GF-D8 (cell line): ENCODE measurements at regions not wholly inside any gene's neighbourhood (a gene's known extent, or its start where the extent isn't known, plus 50 kb on each side); places are given as distances from the start of the nearest gene placed in this dataset.
"Not testable (repeated sequence)": the region's sequence is repeated elsewhere in the genome, so short reads cannot be mapped to it uniquely, and the experiment has no call there.

ENCODE experiments used
- DNase-seq: peaks from one replicate; lab custom pipeline; 2025; lab: John Stamatoyannopoulos, UW

DNA sequence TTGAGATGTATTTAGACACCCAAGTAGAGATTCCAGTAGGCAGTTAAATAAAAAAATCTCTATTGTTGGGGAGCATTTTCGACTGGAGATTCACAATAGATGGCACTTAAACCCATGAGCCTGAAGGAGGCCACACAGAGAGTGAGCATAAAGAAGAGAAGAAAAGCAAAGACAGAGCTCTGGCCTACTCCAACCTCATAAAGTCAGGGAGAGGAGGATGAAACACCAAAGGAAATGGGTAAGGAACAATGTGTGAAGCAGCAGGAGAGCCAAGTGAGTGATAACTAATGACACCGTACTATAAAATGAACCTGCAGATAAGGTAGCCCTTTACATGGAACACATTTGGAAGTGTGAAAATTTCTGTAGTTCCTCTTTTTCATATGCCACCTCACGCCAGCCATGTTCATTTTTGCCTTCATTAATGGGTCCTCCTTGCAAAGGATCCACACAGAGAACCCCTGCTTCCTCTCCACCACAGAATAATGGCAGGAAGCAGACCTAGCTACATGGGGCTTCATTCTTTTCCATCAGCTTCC lies 150.0 kb upstream of the SYT10 start:
- no peak for DNase-seq

- DNase-seq, result no peak
These were observed 154.1 kb upstream of the SYT10 start for GRCh38 chr12:33593753-33594152.

GRCh38 chr12:33596061-33596460 lies 156.4 kb upstream of the SYT10 start:
- DNase-seq, result no peak

DNA sequence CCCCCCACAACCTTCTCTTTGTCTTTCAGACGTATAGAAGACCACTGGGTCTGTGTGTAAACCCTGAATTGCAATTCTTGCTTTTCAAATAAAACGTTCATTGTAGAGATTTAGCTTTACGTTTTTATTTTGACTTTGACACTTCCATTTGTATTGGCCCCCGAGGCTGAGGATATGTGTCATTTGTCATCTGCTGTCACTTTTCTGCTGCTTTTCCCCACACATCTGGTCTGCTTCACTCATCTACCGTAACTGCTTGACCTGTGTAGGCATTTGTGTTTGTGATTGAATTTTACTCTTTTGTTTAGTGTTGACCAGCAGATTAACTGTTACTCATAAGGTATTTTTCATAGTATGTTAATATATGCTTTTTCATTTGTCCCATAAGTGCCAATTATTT lies 157.2 kb upstream of the SYT10 start:
- DNase-seq, result no peak

DNA sequence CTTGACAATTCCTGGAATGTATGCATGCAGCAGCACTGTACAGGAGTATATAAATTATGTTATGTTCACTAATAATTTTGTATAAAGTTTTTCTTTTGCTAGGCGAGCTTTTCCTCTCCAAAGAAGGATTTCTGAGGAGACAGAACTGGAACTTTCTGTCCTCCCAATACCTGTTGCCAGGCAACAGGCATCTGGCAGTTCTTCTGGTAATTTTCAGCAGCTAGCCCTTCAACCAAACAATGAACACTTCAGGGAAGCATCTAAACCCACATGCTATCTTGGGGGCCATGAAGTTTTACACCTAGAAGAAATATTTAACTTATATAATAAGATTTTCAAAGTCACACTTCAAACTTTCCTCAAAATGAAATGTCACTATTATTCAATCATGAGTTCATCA lies 162.9 kb upstream of the SYT10 start:
- no peak for DNase-seq

- DNase-seq, result no peak
These were observed 166.1 kb upstream of the SYT10 start for GRCh38 chr12:33605757-33606156.

DNA sequence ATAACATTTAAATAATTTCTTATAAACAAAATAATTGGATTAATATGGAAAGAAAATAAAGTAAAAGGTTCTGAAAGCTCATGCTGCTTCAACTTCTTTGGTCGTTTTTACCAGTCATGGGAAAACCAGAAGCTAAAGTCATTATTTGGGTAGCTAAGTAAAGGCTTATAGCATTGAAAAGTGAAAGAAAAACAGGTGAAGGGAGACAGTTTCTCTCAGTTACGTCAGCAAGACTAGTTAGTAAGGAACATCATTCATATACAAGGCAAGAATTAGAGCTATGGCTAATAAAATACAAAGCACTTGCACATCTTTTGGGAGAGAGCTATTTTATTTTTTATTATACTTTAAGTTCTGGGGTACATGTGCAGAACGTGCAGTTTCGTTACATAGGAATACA lies 170.3 kb upstream of the SYT10 start:
- no peak for DNase-seq

- no peak for DNase-seq
These were observed 175.0 kb upstream of the SYT10 start for GRCh38 chr12:33614630-33615029.

DNA sequence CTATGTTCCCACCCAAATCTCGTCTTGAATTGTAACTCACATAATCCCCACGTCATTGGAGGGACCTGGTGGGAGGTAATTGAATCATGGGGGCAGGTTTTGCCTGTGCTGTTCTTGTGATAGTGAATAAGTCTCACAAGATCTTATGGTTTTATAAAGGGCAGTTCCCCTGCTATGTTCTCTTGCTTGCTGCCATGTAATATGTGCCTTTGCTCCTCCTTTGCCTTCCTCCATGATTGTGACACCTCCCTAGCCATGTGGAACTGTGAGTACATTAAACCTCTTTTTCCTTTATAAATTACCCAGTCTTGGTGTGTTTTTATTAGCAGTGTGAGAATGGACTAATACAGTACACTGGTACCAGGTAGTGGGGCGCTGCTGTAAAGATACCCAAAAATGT lies 177.6 kb upstream of the SYT10 start:
- DNase-seq, result no peak

DNA sequence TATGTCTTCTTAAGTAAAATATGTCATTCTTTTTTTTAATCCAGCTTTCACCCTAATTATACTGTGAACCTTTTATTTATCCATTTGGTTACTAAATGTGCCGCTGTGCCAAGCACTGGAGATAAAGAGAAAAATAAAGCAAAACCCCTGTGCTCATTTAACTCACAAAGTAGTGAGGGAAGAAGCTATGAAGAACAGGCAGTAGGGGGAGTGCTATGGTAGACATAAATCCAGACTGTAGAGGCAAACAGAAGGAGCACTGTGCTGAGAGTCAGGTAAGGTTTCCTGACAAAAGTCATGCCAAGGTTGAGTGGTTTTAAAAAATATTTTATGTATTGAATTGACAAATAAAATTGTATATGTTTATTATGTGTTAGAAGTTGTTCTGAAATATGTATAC lies 188.5 kb upstream of the SYT10 start:
- no peak for DNase-seq

DNA sequence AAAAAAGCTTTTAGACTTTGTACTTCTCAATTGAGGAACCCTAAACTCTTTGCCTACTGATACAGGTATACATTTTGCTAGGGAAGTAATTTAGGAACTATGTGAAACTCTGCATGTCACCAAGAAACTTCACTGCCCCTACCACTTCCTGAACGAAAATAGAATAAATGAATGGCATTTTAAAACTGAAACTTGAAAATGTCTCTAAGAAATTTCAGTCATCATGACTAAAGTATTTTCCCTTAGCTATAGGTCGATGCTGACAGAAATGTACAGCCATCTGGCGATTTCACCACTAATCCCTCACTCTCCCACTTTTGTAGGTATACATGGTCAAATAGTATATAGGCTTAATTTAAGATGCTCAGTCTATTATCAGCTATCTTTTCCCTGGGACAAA lies 194.9 kb upstream of the SYT10 start:
- DNase-seq, result no peak

- DNase-seq, result not testable (repeated sequence)
These were observed 197.3 kb upstream of the SYT10 start for GRCh38 chr12:33636930-33637329.

DNA sequence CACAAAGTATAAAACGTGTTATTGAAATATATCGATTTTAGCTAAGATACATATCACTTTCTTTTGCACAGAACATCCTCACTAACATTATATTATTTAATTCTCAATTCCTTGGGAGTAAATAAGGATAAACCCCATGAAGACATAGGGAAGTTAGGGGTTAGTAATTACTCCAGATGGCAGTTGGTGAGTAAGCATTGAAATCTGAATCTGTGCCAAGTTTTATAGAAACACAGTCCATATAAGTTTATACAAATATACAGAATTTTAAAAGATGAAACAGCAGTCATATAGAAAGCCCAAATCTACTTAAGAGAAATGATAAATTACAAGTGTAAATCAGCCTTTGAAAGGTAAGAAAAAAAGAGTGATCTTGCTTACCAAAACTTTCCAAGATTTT lies 200.4 kb upstream of the SYT10 start:
- DNase-seq, result no peak

- DNase-seq, result no peak
These were observed 210.4 kb upstream of the SYT10 start for GRCh38 chr12:33649992-33650391.

DNA sequence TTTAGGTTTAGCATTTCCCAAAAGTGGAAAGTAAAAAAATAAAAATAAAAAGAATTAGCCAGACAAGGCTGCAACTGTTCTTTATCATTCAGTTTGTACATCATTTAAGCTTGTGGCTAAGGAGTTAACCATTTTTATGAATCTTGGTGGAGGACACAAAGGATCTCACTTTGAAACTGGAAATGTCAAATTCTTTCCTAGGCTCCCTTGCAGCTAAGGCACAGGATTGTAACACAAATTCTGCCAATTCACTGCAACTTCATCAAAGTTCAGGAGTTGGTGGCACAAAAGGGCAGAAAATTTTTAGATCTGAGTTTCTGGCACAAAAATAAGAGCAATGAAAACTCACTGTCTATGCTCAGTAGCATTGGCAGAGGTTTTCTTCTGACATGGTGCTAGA lies 211.2 kb upstream of the SYT10 start:
- no peak for DNase-seq

DNA sequence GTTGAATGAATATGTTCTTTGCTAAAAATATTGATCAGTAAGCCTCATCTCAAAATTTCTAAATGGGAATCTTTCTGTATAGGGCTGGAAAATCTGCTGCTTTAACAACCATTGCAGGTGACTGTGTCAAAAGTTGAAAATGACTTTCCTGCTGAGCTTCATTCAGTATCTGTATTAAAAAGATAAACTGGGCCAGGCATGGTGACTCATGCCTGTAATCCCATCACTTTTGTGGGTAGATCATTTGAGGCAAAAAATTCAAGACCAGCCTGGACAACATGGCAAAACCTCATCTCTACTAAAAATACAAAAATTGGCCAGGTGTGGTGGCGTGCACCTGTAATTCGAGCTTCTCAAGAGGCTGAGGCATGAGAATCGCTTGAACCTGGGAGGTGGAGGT lies 213.7 kb upstream of the SYT10 start:
- DNase-seq, result no peak

DNA sequence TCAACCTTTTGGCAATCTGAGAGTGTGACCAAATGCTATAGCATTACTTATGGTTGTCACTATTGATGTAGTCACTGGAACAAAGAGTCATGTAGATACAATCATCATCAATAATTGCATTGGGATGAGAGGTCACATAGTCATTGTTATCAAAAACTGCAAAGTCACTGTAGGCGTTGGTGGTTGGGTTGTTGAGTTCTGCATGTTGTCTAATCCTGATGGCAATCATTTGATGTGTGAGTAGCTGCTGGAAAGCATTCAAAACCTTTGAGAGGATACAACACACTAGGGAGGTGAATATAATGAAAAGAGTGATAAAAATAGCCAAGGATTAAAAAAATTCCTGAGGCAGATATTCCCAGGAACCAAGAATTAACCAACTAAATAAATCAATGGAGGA lies 214.7 kb upstream of the SYT10 start:
- no peak for DNase-seq

GRCh38 chr12:33663000-33663654 lies 223.5 kb upstream of the SYT10 start:
- no peak for DNase-seq

DNA sequence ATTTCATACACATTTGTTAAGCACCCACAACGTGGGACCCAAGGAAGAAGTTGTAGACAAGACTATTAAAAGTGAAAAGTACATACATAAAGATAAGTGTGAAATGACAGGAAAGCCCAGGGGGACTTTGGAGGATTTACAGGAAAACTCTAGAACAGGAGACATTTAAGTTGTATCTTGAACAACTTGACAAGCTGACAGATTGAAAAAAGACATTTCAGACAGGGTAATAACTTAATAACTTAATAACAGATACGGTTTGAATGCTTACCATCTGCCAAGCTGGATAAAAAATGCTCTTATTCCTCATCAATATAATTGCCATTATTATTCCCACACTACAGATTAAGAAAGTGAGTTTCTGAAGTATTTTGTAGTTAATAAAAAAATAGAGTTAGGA lies 229.7 kb upstream of the SYT10 start:
- DNase-seq, result no peak

DNA sequence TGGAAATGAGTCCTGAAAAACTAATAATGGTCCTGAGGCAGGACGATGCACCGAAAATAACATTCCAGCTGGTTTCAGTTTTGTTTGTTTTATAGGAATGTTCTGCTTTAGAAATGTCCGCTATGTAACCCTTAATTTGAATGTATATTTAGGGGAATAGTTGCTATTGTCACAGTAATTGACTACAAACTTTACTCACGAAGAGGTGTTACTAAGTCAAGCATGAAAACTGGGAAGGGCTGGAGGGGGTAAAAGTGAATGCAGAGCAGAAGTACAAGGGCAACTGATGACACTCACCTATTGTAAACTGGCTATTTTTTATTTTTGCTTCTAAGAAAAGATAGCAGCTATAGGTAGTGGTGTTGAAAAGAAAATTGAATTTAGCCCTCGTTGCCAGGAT lies 230.7 kb upstream of the SYT10 start:
- DNase-seq, result no peak

DNA sequence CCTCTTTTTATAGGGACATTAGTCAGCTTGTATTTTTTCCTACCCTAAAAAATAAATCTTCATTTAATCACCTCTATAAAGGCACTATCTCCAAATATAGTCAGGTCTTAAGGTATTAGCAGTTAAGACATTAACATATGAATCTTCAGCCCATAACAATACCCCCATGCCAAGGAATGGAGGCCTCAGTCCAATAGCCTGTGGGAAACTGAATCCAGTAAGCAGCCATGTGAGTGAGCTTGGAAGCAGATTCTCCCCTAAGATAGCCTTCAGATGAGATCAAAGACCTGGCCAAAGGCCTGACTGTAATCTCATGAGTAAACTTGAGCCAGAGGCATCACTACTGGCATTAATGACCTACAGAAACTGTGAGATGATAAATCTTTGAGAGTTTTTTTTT lies 232.1 kb upstream of the SYT10 start:
- no peak for DNase-seq

GRCh38 chr12:33672836-33673577 lies 233.4 kb upstream of the SYT10 start:
- no peak for DNase-seq

- no peak for DNase-seq
These were observed 237.2 kb upstream of the SYT10 start for GRCh38 chr12:33676866-33677265.
